ENCODE measurements at regions not wholly inside any gene's neighbourhood (a gene's known extent, or its start where the extent isn't known, plus 50 kb on each side); places are given as distances from the start of the nearest gene placed in this dataset.

DNA sequence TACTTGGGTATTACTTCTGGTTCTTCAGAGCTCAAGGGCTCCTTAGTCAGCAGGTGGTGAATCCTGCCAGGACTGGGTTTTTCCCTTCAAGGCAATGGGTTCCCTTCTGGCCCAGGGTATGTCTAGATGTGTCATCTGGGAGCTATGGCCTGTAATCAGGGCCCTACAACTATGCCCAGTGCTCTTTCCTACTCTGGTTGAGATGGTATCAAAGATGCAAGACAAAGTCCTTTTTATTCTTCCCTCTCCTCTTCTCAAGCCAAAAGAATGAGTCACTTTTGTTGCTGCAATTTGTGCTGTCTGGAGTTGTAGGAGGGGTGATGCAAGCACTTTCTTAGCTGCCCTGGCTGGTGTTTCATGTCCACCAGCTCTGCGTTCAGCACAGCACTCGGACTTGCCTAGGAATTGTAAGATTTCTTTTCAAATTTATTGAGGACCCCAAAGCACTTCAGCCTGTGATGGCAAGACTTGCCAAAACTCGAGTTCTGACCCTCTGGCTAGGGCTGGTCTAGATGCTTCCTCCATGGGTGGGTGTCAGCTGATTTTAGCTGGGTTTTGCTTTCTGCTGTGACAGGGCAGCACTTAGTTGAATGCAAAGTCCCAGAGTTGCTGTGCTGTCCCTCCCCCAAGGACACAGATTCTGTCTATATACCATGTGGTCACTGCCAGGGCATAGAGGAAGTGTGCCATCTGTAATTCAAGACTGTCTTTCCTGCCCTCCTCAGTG is 129.2 kb upstream of the CBLB start:
- WGBS, 2 donors (ENCODE audit: extremely low coverage in 2 of 2, insufficient read length in 2 of 2, insufficient replicate concordance in 1 of 2): no CpG with 5 or more reads among the region's 3 CpGs
- H2AK5ac ChIP-seq (ENCODE audit: low read depth, low read length): no peak overlapping the region
- H3K14ac ChIP-seq (ENCODE audit: low read length): no peak overlapping the region
- no peak overlapping the region for H3K4me2 ChIP-seq (ENCODE audit: insufficient read depth, low read length, poor library complexity, severe bottlenecking)
- H4K8ac ChIP-seq (ENCODE audit: low read depth, low read length): no peak overlapping the region
- no peak overlapping the region for H3K27ac ChIP-seq (replicated peaks; ENCODE audit: low read length)
- no peak overlapping the region for H2BK15ac ChIP-seq (ENCODE audit: low read length)
- H3K18ac ChIP-seq (ENCODE audit: low read length): no peak overlapping the region
- H3K4me3 ChIP-seq (ENCODE audit: low read length in 2 of 2): no peak overlapping the region
- no peak overlapping the region for H2BK12ac ChIP-seq (ENCODE audit: low read length)
- H3K9ac ChIP-seq (ENCODE audit: low read depth, low read length, poor library complexity): no peak overlapping the region
- no peaks in the 10 kb centered on the region for H3K36me3 ChIP-seq (replicated peaks in 1 of 2; ENCODE audit: control insufficient read depth in 2 of 2, insufficient read depth in 2 of 2, low read length in 2 of 2)
- H3K23ac ChIP-seq (ENCODE audit: low read depth, low read length, poor library complexity): no peak overlapping the region
- no peak overlapping the region for H4K91ac ChIP-seq (ENCODE audit: low read depth, low read length, poor library complexity)
- H3K9me3 ChIP-seq (replicated peaks in 1 of 2; ENCODE audit: control insufficient read depth in 2 of 2, insufficient read depth in 1 of 2, low read depth in 1 of 2, low read length in 2 of 2): peaks cover 2% of the 10 kb centered on the region in 2 donors
- no peak for DNase-seq (ENCODE audit: low spot score)
- no peak overlapping the region for H2AFZ ChIP-seq (ENCODE audit: low read length)
- H2BK120ac ChIP-seq (ENCODE audit: low read depth, low read length): no peak overlapping the region
- no peaks in the 10 kb centered on the region for H3K79me1 ChIP-seq (ENCODE audit: low read depth, low read length)
- H3K27me3 ChIP-seq (ENCODE audit: control insufficient read depth in 3 of 3, insufficient read depth in 3 of 3, low read depth in 1 of 3, low read length in 3 of 3): no peaks in the 10 kb centered on the region
- H3K4me1 ChIP-seq (ENCODE audit: control insufficient read depth in 2 of 2, insufficient read depth in 1 of 2, low read depth in 1 of 2, low read length in 2 of 2): no peaks in the 10 kb centered on the region
- no peak overlapping the region for H2BK5ac ChIP-seq (ENCODE audit: low read length)
- no peak overlapping the region for H3K4ac ChIP-seq (ENCODE audit: low read length)

GRCh38 chr3:105999856-106000255 is 131.0 kb upstream of the CBLB start:
- Histone ChIP-seq H4K8ac (ENCODE audit: low read depth, low read length) (no peak overlapping the region), H3K27me3 (ENCODE audit: control insufficient read depth in 3 of 3, insufficient read depth in 3 of 3, low read depth in 1 of 3, low read length in 3 of 3) (no peaks in the 10 kb centered on the region), H3K14ac (ENCODE audit: low read length) (no peak overlapping the region), H3K18ac (ENCODE audit: low read length) (no peak overlapping the region), H3K4me1 (ENCODE audit: control insufficient read depth in 2 of 2, insufficient read depth in 1 of 2, low read depth in 1 of 2, low read length in 2 of 2) (no peaks in the 10 kb centered on the region), H2AK5ac (ENCODE audit: low read depth, low read length) (no peak overlapping the region), H3K4ac (ENCODE audit: low read length) (no peak overlapping the region), H3K9me3 (replicated peaks in 1 of 2; ENCODE audit: control insufficient read depth in 2 of 2, insufficient read depth in 1 of 2, low read depth in 1 of 2, low read length in 2 of 2) (peaks cover 2% of the 10 kb centered on the region in 2 donors), H3K4me3 (ENCODE audit: low read length in 2 of 2) (no peak overlapping the region), H2BK5ac (ENCODE audit: low read length) (no peak overlapping the region), H3K27ac (replicated peaks; ENCODE audit: low read length) (no peak overlapping the region), H3K4me2 (ENCODE audit: insufficient read depth, low read length, poor library complexity, severe bottlenecking) (no peak overlapping the region), H2BK120ac (ENCODE audit: low read depth, low read length) (no peak overlapping the region), H2AFZ (ENCODE audit: low read length) (no peak overlapping the region), H3K79me1 (ENCODE audit: low read depth, low read length) (no peaks in the 10 kb centered on the region), H2BK15ac (ENCODE audit: low read length) (no peak overlapping the region), H3K9ac (ENCODE audit: low read depth, low read length, poor library complexity) (no peak overlapping the region), H2BK12ac (ENCODE audit: low read length) (no peak overlapping the region), H4K91ac (ENCODE audit: low read depth, low read length, poor library complexity) (no peak overlapping the region), H3K23ac (ENCODE audit: low read depth, low read length, poor library complexity) (no peak overlapping the region), H3K36me3 (replicated peaks in 1 of 2; ENCODE audit: control insufficient read depth in 2 of 2, insufficient read depth in 2 of 2, low read length in 2 of 2) (no peaks in the 10 kb centered on the region)
- DNase-seq (ENCODE audit: low spot score): no peak

DNA sequence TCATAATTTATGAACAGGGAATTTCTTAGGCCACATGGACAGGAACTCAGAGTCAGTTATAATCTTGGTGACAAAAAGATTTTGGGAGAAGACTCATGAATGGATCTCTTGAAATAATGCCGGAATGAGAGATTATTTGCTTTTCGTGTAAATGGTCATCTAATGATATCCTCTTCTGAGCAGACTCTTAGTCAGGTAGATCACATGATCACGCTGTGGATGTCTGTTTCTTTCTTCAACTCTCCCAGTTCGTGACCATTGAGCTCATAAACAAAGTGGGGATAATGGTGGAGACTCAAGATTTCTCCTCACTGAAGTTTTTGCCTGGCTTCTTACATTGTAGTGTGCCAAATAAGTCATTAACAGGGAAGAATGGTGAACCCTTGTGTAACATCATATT is 133.1 kb upstream of the CBLB start:
- peaks cover 2% of the 10 kb centered on the region in 2 donors for H3K9me3 ChIP-seq (replicated peaks in 1 of 2; ENCODE audit: control insufficient read depth in 2 of 2, insufficient read depth in 1 of 2, low read depth in 1 of 2, low read length in 2 of 2)
- H2AFZ ChIP-seq (ENCODE audit: low read length): no peak overlapping the region
- H3K27me3 ChIP-seq (ENCODE audit: control insufficient read depth in 3 of 3, insufficient read depth in 3 of 3, low read depth in 1 of 3, low read length in 3 of 3): no peaks in the 10 kb centered on the region
- H3K23ac ChIP-seq (ENCODE audit: low read depth, low read length, poor library complexity): no peak overlapping the region
- H3K79me1 ChIP-seq (ENCODE audit: low read depth, low read length): no peaks in the 10 kb centered on the region
- H3K9ac ChIP-seq (ENCODE audit: low read depth, low read length, poor library complexity): no peak overlapping the region
- H2BK15ac ChIP-seq (ENCODE audit: low read length): no peak overlapping the region
- H2BK5ac ChIP-seq (ENCODE audit: low read length): no peak overlapping the region
- no peaks in the 10 kb centered on the region for H3K36me3 ChIP-seq (replicated peaks in 1 of 2; ENCODE audit: control insufficient read depth in 2 of 2, insufficient read depth in 2 of 2, low read length in 2 of 2)
- H3K4me2 ChIP-seq (ENCODE audit: insufficient read depth, low read length, poor library complexity, severe bottlenecking): no peak overlapping the region
- no peak overlapping the region for H3K4ac ChIP-seq (ENCODE audit: low read length)
- H3K4me3 ChIP-seq (ENCODE audit: low read length in 2 of 2): no peak overlapping the region
- no peak overlapping the region for H4K8ac ChIP-seq (ENCODE audit: low read depth, low read length)
- H4K91ac ChIP-seq (ENCODE audit: low read depth, low read length, poor library complexity): no peak overlapping the region
- H3K18ac ChIP-seq (ENCODE audit: low read length): no peak overlapping the region
- H3K14ac ChIP-seq (ENCODE audit: low read length): no peak overlapping the region
- no CpG with 5 or more reads among the region's 4 CpGs for WGBS, 2 donors (ENCODE audit: extremely low coverage in 2 of 2, insufficient read length in 2 of 2, insufficient replicate concordance in 1 of 2)
- no peak overlapping the region for H2AK5ac ChIP-seq (ENCODE audit: low read depth, low read length)
- no peak overlapping the region for H2BK120ac ChIP-seq (ENCODE audit: low read depth, low read length)
- H3K27ac ChIP-seq (replicated peaks; ENCODE audit: low read length): no peak overlapping the region
- DNase-seq (ENCODE audit: low spot score): no peak
- no peak overlapping the region for H2BK12ac ChIP-seq (ENCODE audit: low read length)
- no peaks in the 10 kb centered on the region for H3K4me1 ChIP-seq (ENCODE audit: control insufficient read depth in 2 of 2, insufficient read depth in 1 of 2, low read depth in 1 of 2, low read length in 2 of 2)

GRCh38 chr3:106004137-106004681 is 135.4 kb upstream of the CBLB start:
- H3K4ac ChIP-seq (ENCODE audit: low read length): no peak overlapping the region
- no peak overlapping the region for H2BK12ac ChIP-seq (ENCODE audit: low read length)
- no peaks in the 10 kb centered on the region for H3K9me3 ChIP-seq (replicated peaks in 1 of 2; ENCODE audit: control insufficient read depth in 2 of 2, insufficient read depth in 1 of 2, low read depth in 1 of 2, low read length in 2 of 2)
- H3K14ac ChIP-seq (ENCODE audit: low read length): no peak overlapping the region
- no peaks in the 10 kb centered on the region for H3K27me3 ChIP-seq (ENCODE audit: control insufficient read depth in 3 of 3, insufficient read depth in 3 of 3, low read depth in 1 of 3, low read length in 3 of 3)
- H3K79me1 ChIP-seq (ENCODE audit: low read depth, low read length): no peaks in the 10 kb centered on the region
- no CpG with 5 or more reads among the region's 5 CpGs for WGBS, 2 donors (ENCODE audit: extremely low coverage in 2 of 2, insufficient read length in 2 of 2, insufficient replicate concordance in 1 of 2)
- no peak for DNase-seq (ENCODE audit: low spot score)
- no peak overlapping the region for H2AK5ac ChIP-seq (ENCODE audit: low read depth, low read length)
- no peaks in the 10 kb centered on the region for H3K36me3 ChIP-seq (replicated peaks in 1 of 2; ENCODE audit: control insufficient read depth in 2 of 2, insufficient read depth in 2 of 2, low read length in 2 of 2)
- H2BK15ac ChIP-seq (ENCODE audit: low read length): no peak overlapping the region
- H3K18ac ChIP-seq (ENCODE audit: low read length): no peak overlapping the region
- no peak overlapping the region for H4K8ac ChIP-seq (ENCODE audit: low read depth, low read length)
- H3K4me3 ChIP-seq (ENCODE audit: low read length in 2 of 2): no peak overlapping the region
- H3K4me2 ChIP-seq (ENCODE audit: insufficient read depth, low read length, poor library complexity, severe bottlenecking): no peak overlapping the region
- no peak overlapping the region for H3K9ac ChIP-seq (ENCODE audit: low read depth, low read length, poor library complexity)
- H3K4me1 ChIP-seq (ENCODE audit: control insufficient read depth in 2 of 2, insufficient read depth in 1 of 2, low read depth in 1 of 2, low read length in 2 of 2): no peaks in the 10 kb centered on the region
- no peak overlapping the region for H2BK5ac ChIP-seq (ENCODE audit: low read length)
- H3K27ac ChIP-seq (replicated peaks; ENCODE audit: low read length): no peak overlapping the region
- no peak overlapping the region for H3K23ac ChIP-seq (ENCODE audit: low read depth, low read length, poor library complexity)
- H4K91ac ChIP-seq (ENCODE audit: low read depth, low read length, poor library complexity): no peak overlapping the region
- no peak overlapping the region for H2AFZ ChIP-seq (ENCODE audit: low read length)
- H2BK120ac ChIP-seq (ENCODE audit: low read depth, low read length): no peak overlapping the region

Measured in neuronal stem cell (in vitro differentiated cells).